GM18511 (cell line): ENCODE measurements at regions not wholly inside any gene's neighbourhood (a gene's known extent, or its start where the extent isn't known, plus 50 kb on each side); places are given as distances from the start of the nearest gene placed in this dataset.

Experiments used
- ATAC-seq: cut with Tn5 transposase; IDR thresholded peaks from one replicate; pipeline ENCODE4 v1.9.1; 2021; ENCODE audit warnings: mild to moderate bottlenecking, moderate library complexity; ENCODE audit not compliant: unreplicated experiment

DNA sequence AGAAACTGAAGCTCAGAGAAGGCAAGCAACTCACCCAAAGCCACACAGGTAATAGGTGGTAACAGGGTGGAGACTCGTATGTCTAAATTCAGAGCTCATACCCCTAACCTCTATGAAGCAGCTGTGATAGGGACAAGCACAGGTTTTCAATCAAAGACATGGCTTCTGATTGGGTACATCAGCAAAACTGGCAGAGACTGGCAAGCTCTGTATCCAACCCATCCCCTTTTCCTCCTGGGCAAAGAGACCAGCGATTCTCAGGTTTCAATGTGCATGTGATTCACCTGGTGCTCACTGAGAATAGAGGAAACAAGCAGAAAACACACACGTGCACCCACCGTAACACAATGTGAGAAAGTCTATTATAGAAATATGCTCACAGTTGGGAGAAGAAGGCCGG, 153.0 kb downstream of the SMIM20 start:
- ATAC-seq = no peak

- no peak for ATAC-seq
Observed at GRCh38 chr4:26069218-26069617, 155.2 kb downstream of the SMIM20 start.

DNA sequence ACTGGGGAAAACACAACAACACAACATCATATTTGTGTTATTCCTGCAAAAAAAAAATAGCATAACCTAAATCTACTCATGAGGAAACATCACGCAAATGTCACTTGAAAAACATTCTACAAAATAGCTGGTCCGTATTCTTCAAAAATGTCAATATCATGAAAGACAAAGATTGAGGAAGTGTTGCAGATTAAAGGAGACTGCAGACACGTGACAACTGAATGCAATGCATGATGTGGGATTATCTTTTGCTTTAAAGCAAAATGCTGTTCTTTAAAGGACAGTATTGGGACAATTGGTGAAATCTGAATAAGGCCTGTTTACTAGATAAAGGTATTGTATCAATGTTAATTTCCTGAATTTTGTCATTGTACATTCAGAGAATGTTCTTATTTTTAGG, 157.7 kb downstream of the SMIM20 start:
- ATAC-seq = no peak

DNA sequence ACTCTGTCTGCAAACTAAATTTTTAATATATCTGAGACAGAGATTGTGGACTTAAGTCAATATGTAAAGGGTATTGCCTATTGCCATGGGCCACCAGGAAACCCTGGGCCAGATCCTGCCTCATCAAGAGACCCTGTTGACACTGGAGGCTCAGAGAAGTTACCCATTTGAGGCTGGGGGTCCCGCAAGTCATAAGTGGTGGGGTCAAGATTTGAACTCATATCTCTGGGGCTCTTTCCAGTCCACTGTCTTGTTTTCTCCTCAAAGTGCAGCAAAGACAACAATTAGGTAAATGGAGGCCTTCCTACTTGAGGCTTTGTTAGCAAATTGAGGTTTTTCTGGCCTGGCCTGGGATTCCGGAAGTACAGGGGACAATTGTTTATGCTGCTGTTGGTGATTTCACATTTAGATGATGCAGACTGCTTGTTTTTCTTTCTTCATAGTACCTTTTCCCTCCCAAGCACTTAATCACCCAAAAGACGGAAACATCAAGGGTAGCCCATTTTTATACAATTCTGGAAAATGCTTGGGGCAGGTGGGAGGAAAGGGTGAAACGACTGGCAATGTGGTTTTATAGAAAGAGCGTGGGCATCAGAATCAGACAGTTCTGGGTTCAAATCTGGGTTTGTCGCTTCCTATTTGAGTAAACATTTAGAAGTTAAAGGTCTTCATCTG, 160.0 kb downstream of the SMIM20 start:
- ATAC-seq = no peak

DNA sequence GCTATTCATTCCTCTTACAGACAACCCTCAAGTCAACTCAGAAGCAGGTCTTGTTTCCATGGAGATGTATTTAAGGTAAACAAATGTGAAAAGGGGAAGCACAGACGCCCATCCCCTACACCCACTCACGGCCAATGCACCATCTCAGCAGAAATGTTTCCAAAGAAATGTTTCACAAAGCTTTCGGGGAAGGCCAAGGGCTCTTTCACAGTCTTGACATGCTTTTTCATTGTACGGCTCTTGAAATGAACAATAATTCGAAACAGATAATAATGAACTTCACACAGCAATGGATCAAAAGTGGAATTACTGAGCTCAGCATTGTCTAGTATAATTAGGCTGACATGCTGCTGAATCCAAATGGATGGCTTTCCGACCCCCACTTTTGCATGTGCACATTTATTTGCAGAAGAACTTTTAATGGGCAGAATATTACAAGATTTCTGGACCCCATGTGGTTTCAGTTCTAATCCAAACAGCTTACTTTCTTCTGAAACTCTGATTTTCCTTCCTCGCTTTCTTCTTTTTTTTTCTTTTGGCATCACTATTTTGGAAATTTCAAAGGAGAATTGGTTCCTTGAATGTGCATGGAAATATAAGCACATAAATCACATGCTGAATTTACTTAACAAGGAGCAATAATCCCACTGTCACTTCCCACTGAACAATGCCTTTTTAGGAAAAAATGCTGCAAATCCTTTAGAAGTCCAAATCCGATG, 160.9 kb downstream of the SMIM20 start:
- ATAC-seq = peak; percentile 81

- peak; percentile 30 for ATAC-seq
Observed at GRCh38 chr4:26075583-26075982, 161.6 kb downstream of the SMIM20 start.

DNA sequence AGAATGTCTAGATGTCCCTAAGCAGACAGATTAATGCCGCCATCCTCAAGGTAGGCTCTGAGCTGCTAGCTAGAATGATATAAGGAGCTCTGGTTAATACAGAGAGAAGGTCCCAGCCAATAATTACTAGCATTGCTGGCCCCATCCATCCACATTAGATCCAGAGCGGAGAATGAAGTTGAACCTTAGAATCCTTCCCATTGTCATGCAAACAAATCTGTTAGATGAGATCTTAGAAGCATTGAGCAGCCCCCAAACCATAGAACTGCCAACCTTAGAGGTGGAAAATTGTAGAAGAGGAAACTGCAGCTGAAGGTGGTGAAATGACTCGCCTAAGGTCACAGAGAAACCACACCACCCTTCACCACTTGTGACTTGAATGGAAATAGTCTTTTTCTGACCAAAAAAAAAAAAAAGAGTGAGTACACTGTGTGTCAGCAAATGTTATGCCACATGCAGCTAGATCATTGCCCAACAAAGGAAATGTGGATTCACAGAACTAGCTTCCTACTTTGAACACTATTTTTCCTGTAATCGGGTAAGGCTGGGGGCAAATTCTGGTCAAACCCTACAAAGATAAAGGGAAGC, 162.1 kb downstream of the SMIM20 start:
- ATAC-seq = peak; percentile 82

GRCh38 chr4:26076896-26077295, 162.9 kb downstream of the SMIM20 start:
- ATAC-seq = no peak

DNA sequence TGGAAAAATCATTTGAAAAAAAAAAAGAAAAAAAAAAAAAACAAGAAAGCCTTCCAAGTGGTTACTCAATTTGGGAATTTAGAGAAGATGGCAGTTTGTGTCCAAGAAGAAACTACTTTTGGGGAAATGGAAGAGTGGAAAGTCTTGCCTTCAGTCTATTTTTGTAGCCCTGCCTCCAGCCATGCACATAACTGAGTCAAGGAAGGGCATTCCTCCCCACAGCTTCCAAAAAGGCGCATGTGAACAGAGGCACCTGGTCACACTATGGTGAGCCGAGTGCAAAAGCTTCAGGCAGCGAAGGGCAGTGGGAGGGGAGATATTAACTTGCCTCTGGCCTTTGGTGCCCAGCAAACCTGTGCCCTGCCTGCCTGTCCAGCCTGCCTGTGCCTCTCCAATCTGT, 163.7 kb downstream of the SMIM20 start:
- ATAC-seq = no peak

DNA sequence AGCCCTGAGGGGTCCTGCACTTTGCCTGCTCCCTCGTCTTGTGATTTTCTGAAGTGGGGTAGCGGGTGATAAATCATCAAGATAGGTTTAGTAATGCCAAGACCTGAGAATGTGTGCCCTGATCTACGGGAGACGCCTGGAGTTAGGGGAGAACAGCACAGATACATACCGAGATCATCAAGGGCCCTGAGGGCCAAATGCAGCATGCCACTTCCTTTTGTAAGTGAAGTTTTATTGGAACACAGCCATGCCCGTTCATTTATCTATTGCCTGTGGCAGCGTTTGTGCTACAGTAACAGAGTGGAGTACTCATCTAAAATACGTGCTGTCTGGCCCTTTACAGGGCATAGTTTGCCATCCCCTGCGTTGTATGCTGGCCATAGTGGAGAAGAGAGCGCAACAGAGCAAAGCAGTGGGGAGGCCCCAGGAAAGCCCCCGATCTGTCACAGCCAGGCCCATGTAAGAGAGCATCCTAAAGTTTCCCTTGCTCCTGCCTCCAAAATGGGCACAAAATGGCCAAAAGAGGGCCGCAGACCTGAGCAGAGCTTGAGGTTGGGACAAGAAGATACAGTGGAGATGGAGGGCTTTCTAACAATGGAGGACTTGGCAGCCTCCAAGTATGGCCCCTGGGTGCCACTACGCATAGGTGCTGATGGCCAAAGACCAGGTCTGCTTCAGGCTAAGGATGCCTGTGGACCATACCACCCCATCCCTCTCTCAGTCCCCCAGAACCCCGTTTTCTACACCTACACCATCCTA, 167.0 kb downstream of the SMIM20 start:
- ATAC-seq = no peak

DNA sequence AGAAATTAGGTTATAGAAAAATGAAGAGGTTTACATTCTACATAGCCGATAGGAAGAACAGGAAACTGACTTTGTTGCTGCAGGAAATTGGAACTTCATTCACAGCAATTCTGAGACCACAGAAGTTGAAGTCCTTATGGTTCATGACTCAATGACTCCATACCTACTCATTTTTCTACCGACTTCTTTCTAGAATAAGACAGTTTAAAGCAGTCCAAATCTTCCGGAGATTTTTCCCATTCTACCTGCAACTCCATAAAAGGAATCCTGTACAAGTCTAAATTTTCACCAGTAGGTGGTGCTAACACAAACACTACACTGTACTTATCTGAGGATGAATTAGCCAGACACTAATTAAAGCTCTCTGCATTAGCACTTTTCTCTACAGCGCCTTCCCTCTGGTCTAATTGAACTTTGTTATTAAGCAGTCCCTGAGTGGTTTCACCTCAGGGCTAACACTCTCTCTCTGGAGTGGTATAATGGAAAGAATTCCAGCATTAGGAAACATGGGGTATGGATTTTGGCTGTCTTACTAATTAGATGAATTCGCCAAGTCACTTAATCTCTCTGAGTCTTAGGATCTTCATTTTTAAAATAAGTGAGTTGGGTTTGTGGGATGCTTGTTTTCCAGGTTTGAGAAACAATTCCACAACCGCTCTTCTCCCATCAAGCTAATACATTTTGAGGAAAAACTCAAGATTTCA, 167.9 kb downstream of the SMIM20 start:
- ATAC-seq = no peak

- no peak for ATAC-seq
Observed at GRCh38 chr4:26082565-26082964, 168.5 kb downstream of the SMIM20 start.

DNA sequence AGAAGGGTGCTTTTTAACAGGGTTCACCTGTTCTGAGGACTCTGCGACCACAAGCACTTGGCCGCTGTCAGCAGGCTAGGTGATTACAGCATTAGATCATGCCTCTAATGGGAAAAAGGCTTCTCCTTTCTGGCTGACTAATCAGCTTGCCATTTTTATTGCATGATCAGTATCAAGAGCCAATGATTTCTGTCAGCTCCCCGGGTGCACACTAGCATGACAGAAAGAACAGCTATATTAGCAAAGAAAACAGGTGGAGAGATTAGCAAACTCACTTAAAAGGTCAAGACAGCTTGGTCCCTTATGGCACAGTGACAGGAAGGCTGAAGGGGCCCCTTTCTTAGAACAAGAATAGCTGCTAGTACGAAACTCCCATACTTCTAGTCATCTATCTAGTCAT, 170.0 kb downstream of the SMIM20 start:
- ATAC-seq = peak; percentile 71

DNA sequence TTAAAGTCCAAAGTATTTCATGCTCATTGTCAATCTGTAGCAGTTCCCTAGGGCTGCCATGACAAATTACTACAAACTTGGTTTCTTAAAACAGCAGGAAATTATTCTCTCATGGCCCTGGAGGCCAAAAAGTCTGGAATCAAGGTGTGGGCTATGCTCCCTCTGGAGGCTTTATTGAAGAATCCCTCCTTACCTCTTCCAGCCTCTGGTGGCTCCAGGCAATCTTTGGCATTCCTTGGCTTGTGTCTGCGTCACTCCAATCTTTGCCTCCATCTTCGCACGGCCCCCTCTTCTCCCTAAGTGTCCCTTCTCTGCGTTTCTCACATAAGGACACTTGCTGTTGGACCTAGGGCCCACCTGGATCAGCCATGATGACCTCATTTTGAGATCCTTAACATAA, 170.4 kb downstream of the SMIM20 start:
- no peak for ATAC-seq

- no peak for ATAC-seq
Observed at GRCh38 chr4:26085551-26085950, 171.5 kb downstream of the SMIM20 start.

DNA sequence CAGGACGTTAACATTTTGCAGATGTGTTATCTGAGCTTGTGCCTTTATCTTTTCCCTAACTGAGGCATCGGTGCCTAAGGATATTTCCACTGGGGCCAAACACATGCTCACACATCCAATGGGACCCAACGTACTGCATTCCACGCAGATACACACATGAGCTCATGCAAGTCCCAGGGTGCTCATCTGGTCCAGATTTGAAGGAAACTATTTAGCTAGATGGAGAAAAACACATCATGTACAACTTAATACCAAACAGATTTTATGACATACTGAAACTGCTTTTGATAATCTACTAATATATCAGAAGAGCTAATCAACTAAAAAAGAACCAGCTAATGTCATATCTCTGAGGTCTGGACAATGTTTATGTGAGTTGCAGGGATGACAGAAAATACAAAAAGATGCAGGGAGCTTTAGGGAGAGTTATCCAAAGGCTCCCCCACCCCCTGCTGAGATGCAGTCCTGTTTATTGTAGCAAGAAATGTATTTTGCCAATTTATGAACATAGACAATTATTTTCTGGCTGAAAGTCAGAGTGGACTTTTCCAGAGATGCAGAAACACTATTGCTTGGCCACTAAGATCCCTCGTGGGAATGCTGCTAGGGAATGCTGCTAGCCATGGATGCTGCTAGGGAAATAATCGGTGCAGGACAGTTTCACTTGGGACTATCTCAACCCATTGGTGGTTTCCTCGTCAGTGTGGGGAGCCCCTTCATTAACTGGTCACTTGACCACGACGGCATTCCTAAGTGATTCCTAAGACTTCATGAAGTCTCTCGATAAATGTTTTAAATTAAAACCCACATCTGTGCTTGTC, 172.8 kb downstream of the SMIM20 start:
- ATAC-seq = no peak

DNA sequence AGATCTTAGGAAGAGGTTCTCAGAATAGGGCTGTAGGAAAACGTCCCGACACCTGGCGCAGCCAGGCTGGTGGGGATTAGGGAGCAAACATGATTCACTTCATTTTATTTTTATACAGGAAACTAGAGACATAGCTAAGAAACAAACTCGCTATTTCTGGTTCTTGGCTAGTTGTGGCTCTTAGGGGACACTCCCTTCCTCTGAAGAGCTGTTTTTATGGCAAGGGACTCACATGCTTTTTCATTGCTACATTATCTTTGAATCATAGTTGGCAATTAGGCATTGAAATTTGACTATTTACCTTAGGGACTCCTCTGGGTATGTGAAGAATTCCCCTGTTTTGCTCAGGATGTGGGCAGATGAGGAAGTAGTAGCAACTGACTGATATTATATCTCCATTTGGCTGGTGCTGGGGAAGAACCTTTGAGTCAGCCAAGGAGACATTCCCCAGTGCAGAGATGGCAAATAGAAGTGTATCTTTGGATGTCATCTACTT, 174.5 kb downstream of the SMIM20 start:
- peak; percentile 75 for ATAC-seq

- ATAC-seq = no peak
Observed at GRCh38 chr4:26093551-26093950, 179.5 kb downstream of the SMIM20 start.

DNA sequence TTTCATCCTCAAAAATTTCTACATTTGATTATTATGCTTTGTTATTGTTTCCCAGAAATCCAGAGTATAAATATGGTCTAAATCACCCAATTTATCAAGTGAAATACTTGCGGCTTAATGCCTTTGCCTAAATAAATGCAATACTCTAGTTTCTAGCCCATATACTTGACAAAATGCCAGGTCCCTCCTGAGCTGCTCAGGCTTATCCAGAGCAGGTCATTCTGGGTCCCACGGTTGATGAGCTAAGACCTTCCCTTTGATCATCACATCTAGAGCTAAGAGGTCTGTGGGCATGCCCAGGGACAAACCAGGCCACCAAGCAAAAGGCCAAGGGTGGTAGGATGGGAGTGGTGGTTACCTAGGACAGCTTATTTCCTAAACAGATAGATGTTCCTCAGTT, 180.1 kb downstream of the SMIM20 start:
- ATAC-seq = no peak

GRCh38 chr4:26094911-26095310, 180.9 kb downstream of the SMIM20 start:
- ATAC-seq = no peak
